ENCODE measurements at regions not wholly inside any gene's neighbourhood (a gene's known extent, or its start where the extent isn't known, plus 50 kb on each side); places are given as distances from the start of the nearest gene placed in this dataset.

DNA sequence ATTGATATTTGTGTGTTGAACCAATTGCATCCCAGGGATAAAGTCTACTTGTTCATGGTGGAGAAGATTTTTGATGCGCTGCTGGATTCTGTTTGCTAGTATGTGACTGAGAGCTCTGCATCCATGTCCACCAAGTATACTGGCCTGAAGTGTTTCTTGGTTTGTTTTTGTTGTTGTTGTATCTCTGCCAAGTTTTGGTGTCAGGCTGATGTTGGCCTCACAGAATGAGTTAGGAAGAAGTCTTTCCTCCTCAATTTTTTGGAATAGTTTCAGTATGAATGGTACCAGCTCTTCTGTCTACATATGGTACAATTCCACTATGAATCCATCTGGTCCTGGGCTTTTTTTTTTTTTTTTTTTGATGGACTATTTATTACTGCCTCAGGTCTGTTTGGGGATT, 50.9 kb upstream of the OSTN start:
- no peak overlapping the region for H3K4me3 ChIP-seq (ENCODE audit: low read depth, low read length)
- H3K27ac ChIP-seq (ENCODE audit: low read depth, low read length), result no peak overlapping the region
- no peak overlapping the region for H2BK120ac ChIP-seq (ENCODE audit: insufficient read depth, low read length, poor library complexity)
- no peak overlapping the region for H3K18ac ChIP-seq (ENCODE audit: low read length)
- no peaks in the 10 kb centered on the region for H3K4me1 ChIP-seq (ENCODE audit: control insufficient read depth in 1 of 2, insufficient read depth in 2 of 2, low read length in 2 of 2)
- no peak overlapping the region for H4K8ac ChIP-seq (ENCODE audit: low read depth, low read length)
- H3K14ac ChIP-seq (ENCODE audit: low read length), result no peak overlapping the region
- H3K79me1 ChIP-seq (ENCODE audit: low read length), result no peaks in the 10 kb centered on the region
- no peak overlapping the region for H2BK12ac ChIP-seq (ENCODE audit: low read length)
- no peak overlapping the region for H2AK5ac ChIP-seq (ENCODE audit: low read length)
- DNase-seq, result no peak
- H3K9ac ChIP-seq (ENCODE audit: low read length), result no peak overlapping the region
- H3K27me3 ChIP-seq (ENCODE audit: insufficient read depth, low read length), result no peaks in the 10 kb centered on the region
- H4K12ac ChIP-seq (ENCODE audit: low read depth, low read length), result no peak overlapping the region
- WGBS (ENCODE audit: extremely low coverage, insufficient coverage, insufficient read length), result no CpG with 5 or more reads among the region's 1 CpG
- no peaks in the 10 kb centered on the region for H3K36me3 ChIP-seq (ENCODE audit: control insufficient read depth in 1 of 2, insufficient read depth in 2 of 2, low read length in 2 of 2)
- no peaks in the 10 kb centered on the region for H3K9me3 ChIP-seq (ENCODE audit: insufficient read depth, low read depth, low read length)
- no peaks in the 10 kb centered on the region for H3K79me2 ChIP-seq (ENCODE audit: control insufficient read depth, insufficient read depth, low read length, poor library complexity)
- no peak overlapping the region for H3K4me2 ChIP-seq (ENCODE audit: low read length)
- H3K23ac ChIP-seq (ENCODE audit: low read length), result no peak overlapping the region
- H3K4ac ChIP-seq (ENCODE audit: low read depth, low read length), result no peak overlapping the region
- H4K91ac ChIP-seq (ENCODE audit: low read depth, low read length), result no peak overlapping the region
- no peak overlapping the region for H2BK5ac ChIP-seq (ENCODE audit: low read depth, low read length, poor library complexity)
- H2AFZ ChIP-seq (ENCODE audit: insufficient read depth, low read length, poor library complexity), result no peak overlapping the region

DNA sequence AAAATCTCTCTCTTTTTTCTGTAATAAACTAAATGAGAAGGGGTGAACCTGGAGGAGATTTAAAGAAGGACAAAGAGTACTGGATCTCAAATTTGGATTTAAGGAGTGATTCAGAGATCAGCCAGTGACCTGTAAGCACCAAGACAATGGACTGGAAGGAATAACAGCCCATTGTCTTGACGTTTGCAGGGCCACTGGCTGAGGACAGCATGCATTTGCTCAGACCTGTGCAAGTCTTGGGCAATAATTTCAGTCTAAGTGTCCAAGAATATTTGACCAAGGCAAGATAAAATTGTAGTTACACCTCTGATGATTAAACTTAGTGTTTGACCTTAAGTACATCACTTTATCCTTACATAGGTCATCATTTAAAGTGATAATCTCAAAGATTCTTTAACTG, 55.8 kb upstream of the OSTN start:
- WGBS (ENCODE audit: extremely low coverage, insufficient coverage, insufficient read length), result no CpG with 5 or more reads among the region's 1 CpG
- Histone ChIP-seq H4K12ac (ENCODE audit: low read depth, low read length) (no peak overlapping the region), H3K27ac (ENCODE audit: low read depth, low read length) (no peak overlapping the region), H2AFZ (ENCODE audit: insufficient read depth, low read length, poor library complexity) (no peak overlapping the region), H2BK12ac (ENCODE audit: low read length) (no peak overlapping the region), H2BK120ac (ENCODE audit: insufficient read depth, low read length, poor library complexity) (no peak overlapping the region), H4K8ac (ENCODE audit: low read depth, low read length) (no peak overlapping the region), H3K79me2 (ENCODE audit: control insufficient read depth, insufficient read depth, low read length, poor library complexity) (no peaks in the 10 kb centered on the region), H3K23ac (ENCODE audit: low read length) (no peak overlapping the region), H3K4me3 (ENCODE audit: low read depth, low read length) (no peak overlapping the region), H3K14ac (ENCODE audit: low read length) (no peak overlapping the region), H2AK5ac (ENCODE audit: low read length) (no peak overlapping the region), H3K79me1 (ENCODE audit: low read length) (no peaks in the 10 kb centered on the region), H3K4ac (ENCODE audit: low read depth, low read length) (no peak overlapping the region), H3K27me3 (ENCODE audit: insufficient read depth, low read length) (no peaks in the 10 kb centered on the region), H2BK5ac (ENCODE audit: low read depth, low read length, poor library complexity) (no peak overlapping the region), H3K18ac (ENCODE audit: low read length) (no peak overlapping the region), H3K9ac (ENCODE audit: low read length) (no peak overlapping the region), H4K91ac (ENCODE audit: low read depth, low read length) (no peak overlapping the region), H3K36me3 (ENCODE audit: control insufficient read depth in 1 of 2, insufficient read depth in 2 of 2, low read length in 2 of 2) (no peaks in the 10 kb centered on the region), H3K4me1 (ENCODE audit: control insufficient read depth in 1 of 2, insufficient read depth in 2 of 2, low read length in 2 of 2) (no peaks in the 10 kb centered on the region), H3K9me3 (ENCODE audit: insufficient read depth, low read depth, low read length) (no peaks in the 10 kb centered on the region), H3K4me2 (ENCODE audit: low read length) (no peak overlapping the region)
- no peak for DNase-seq

DNA sequence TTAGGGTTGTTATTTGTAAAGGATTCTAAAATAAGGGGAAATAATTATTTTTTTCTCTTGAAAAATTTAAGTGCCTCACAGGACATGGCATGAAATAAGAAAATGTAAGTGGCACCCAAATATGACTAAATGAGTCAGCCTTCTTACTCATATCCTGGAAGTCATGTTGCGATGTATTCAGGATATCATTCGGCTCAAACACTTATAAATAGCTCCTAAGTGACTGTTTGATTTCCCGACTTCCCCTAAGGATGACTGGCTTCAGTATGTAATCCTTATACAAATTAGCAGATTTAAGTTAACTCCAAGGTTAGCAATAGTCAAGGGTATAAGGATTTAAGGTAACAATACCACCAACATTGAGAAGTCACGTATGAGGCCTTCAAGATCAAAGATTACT, 57.3 kb upstream of the OSTN start:
- H3K14ac ChIP-seq (ENCODE audit: low read length), result no peak overlapping the region
- H2BK5ac ChIP-seq (ENCODE audit: low read depth, low read length, poor library complexity), result no peak overlapping the region
- no peak overlapping the region for H2AK5ac ChIP-seq (ENCODE audit: low read length)
- no peak overlapping the region for H4K8ac ChIP-seq (ENCODE audit: low read depth, low read length)
- H2BK12ac ChIP-seq (ENCODE audit: low read length), result no peak overlapping the region
- WGBS (ENCODE audit: extremely low coverage, insufficient coverage, insufficient read length), result no CpG with 5 or more reads among the region's 4 CpGs
- H3K36me3 ChIP-seq (ENCODE audit: control insufficient read depth in 1 of 2, insufficient read depth in 2 of 2, low read length in 2 of 2), result no peaks in the 10 kb centered on the region
- no peaks in the 10 kb centered on the region for H3K9me3 ChIP-seq (ENCODE audit: insufficient read depth, low read depth, low read length)
- H4K12ac ChIP-seq (ENCODE audit: low read depth, low read length), result no peak overlapping the region
- no peak overlapping the region for H3K4ac ChIP-seq (ENCODE audit: low read depth, low read length)
- no peak overlapping the region for H3K23ac ChIP-seq (ENCODE audit: low read length)
- H3K4me3 ChIP-seq (ENCODE audit: low read depth, low read length), result no peak overlapping the region
- H3K79me2 ChIP-seq (ENCODE audit: control insufficient read depth, insufficient read depth, low read length, poor library complexity), result no peaks in the 10 kb centered on the region
- H3K18ac ChIP-seq (ENCODE audit: low read length), result no peak overlapping the region
- no peak overlapping the region for H3K27ac ChIP-seq (ENCODE audit: low read depth, low read length)
- H3K4me1 ChIP-seq (ENCODE audit: control insufficient read depth in 1 of 2, insufficient read depth in 2 of 2, low read length in 2 of 2), result no peaks in the 10 kb centered on the region
- H3K4me2 ChIP-seq (ENCODE audit: low read length), result no peak overlapping the region
- H2AFZ ChIP-seq (ENCODE audit: insufficient read depth, low read length, poor library complexity), result no peak overlapping the region
- no peak overlapping the region for H2BK120ac ChIP-seq (ENCODE audit: insufficient read depth, low read length, poor library complexity)
- DNase-seq, result no peak
- no peaks in the 10 kb centered on the region for H3K27me3 ChIP-seq (ENCODE audit: insufficient read depth, low read length)
- H4K91ac ChIP-seq (ENCODE audit: low read depth, low read length), result no peak overlapping the region
- H3K9ac ChIP-seq (ENCODE audit: low read length), result no peak overlapping the region
- H3K79me1 ChIP-seq (ENCODE audit: low read length), result no peaks in the 10 kb centered on the region

DNA sequence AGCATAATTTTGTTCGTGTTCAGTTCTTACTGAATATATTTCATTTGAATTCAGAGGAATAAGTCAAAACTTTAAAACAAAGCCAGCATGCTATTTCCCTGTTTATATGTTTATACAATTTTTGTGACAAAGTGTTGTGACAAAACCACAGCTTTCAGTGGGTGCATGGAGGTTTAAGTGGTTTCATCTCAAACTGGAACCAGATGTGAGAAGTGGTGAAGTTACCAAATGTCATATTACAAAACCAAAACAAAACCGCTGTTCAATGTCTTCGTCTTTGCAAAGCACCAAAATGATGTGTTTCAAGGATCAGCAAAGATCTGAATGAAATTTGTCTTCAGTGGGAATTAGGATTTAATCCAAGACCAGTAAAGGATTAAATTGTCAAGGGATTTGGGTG, 59.3 kb upstream of the OSTN start:
- Histone ChIP-seq H3K18ac (ENCODE audit: low read length) (no peak overlapping the region), H3K36me3 (ENCODE audit: control insufficient read depth in 1 of 2, insufficient read depth in 2 of 2, low read length in 2 of 2) (no peaks in the 10 kb centered on the region), H4K8ac (ENCODE audit: low read depth, low read length) (no peak overlapping the region), H3K9ac (ENCODE audit: low read length) (no peak overlapping the region), H3K14ac (ENCODE audit: low read length) (no peak overlapping the region), H2AFZ (ENCODE audit: insufficient read depth, low read length, poor library complexity) (no peak overlapping the region), H2BK12ac (ENCODE audit: low read length) (no peak overlapping the region), H3K27me3 (ENCODE audit: insufficient read depth, low read length) (no peaks in the 10 kb centered on the region), H3K4me3 (ENCODE audit: low read depth, low read length) (no peak overlapping the region), H3K79me2 (ENCODE audit: control insufficient read depth, insufficient read depth, low read length, poor library complexity) (no peaks in the 10 kb centered on the region), H2BK5ac (ENCODE audit: low read depth, low read length, poor library complexity) (no peak overlapping the region), H2AK5ac (ENCODE audit: low read length) (no peak overlapping the region), H4K12ac (ENCODE audit: low read depth, low read length) (no peak overlapping the region), H2BK120ac (ENCODE audit: insufficient read depth, low read length, poor library complexity) (no peak overlapping the region), H3K23ac (ENCODE audit: low read length) (no peak overlapping the region), H4K91ac (ENCODE audit: low read depth, low read length) (no peak overlapping the region), H3K4ac (ENCODE audit: low read depth, low read length) (no peak overlapping the region), H3K9me3 (ENCODE audit: insufficient read depth, low read depth, low read length) (no peaks in the 10 kb centered on the region), H3K4me2 (ENCODE audit: low read length) (no peak overlapping the region), H3K79me1 (ENCODE audit: low read length) (no peaks in the 10 kb centered on the region), H3K27ac (ENCODE audit: low read depth, low read length) (no peak overlapping the region), H3K4me1 (ENCODE audit: control insufficient read depth in 1 of 2, insufficient read depth in 2 of 2, low read length in 2 of 2) (no peaks in the 10 kb centered on the region)
- DNase-seq, result no peak
- no CpG with 5 or more reads among the region's 3 CpGs for WGBS (ENCODE audit: extremely low coverage, insufficient coverage, insufficient read length)
